GM21576 (cell line): ENCODE measurements at regions not wholly inside any gene's neighbourhood (a gene's known extent, or its start where the extent isn't known, plus 50 kb on each side); places are given as distances from the start of the nearest gene placed in this dataset.

Experiments
- ATAC-seq: cut with Tn5 transposase; IDR thresholded peaks from one replicate; pipeline ENCODE4 v1.9.1; 2021; ENCODE audit warnings: mild to moderate bottlenecking, moderate library complexity; ENCODE audit not compliant: unreplicated experiment

- no peak for ATAC-seq
Measured at GRCh38 chr2:172658945-172659344, 76.7 kb upstream of the RAPGEF4 start.

GRCh38 chr2:172662099-172662498, 73.5 kb upstream of the RAPGEF4 start:
- ATAC-seq = no peak

GRCh38 chr2:172664766-172665165, 70.9 kb upstream of the RAPGEF4 start:
- ATAC-seq = no peak

- ATAC-seq = no peak
Measured at GRCh38 chr2:172667581-172668325, 67.9 kb upstream of the RAPGEF4 start.

- ATAC-seq = no peak
Measured at GRCh38 chr2:172671501-172671900, 64.1 kb upstream of the RAPGEF4 start.

- no peak for ATAC-seq
Measured at GRCh38 chr2:172672114-172672513, 63.5 kb upstream of the RAPGEF4 start.

- no peak for ATAC-seq
Measured at GRCh38 chr2:172673056-172673683, 62.5 kb upstream of the RAPGEF4 start.

GRCh38 chr2:172674034-172674967, 61.3 kb upstream of the RAPGEF4 start:
- peak; percentile 56 for ATAC-seq

GRCh38 chr2:172674968-172675303, 60.7 kb upstream of the RAPGEF4 start:
- ATAC-seq = no peak

- no peak for ATAC-seq
Measured at GRCh38 chr2:172677363-172677762, 58.3 kb upstream of the RAPGEF4 start.

- ATAC-seq = no peak
Measured at GRCh38 chr2:172680436-172681068, 55.1 kb upstream of the RAPGEF4 start.

GRCh38 chr2:172685467-172685866, 50.2 kb upstream of the RAPGEF4 start:
- no peak for ATAC-seq
